ENCODE measurements at regions not wholly inside any gene's neighbourhood (a gene's known extent, or its start where the extent isn't known, plus 50 kb on each side); places are given as distances from the start of the nearest gene placed in this dataset.
A peak's percentile ranks its signal among the peaks of the same experiment; 100 is the strongest.

- peak in 1 of 56 donors; percentile 23 for DNase-seq
Observed at GRCh38 chr22:23522623-23523251, 57.4 kb downstream of the IGLL1 start.

DNA sequence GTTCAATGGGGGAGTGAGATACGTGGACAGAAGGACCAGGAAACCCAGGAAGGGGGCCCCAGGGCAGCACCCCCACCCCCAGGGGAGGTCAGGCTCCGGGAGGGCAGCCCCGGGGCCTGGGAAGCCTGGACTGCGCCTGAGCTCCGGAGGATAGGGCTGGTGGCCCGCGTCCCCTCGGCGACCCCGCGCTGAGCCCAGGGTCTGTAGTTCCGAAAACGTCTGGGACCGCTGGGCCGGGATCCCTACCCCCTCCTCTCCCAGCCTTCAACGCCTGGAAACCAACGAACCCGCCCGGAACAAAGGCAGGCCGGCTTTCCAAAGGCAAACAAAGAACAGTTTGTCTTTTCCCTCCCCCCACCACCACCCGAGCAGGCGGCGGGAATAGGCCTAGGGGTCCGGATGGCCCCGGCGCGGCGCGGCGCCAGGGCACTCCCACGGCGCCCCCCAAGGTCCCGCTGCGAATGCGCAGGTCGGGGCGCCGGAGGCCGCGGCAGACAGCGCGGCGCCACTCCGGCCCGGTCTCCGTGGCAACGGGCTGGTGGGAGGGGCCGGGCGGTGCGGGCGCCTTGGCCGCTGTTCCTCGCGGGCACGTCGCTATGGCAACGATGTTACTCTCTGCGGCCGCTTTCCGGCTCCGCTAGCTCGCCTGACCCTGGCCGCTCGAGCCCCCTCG, 58.5 kb downstream of the IGLL1 start:
- peak; percentile 44 to 97 (median 88) for DNase-seq

- DNase-seq, result peak in 31 of 56 donors; percentile 21 to 75 (median 47)
Observed at GRCh38 chr22:23520863-23521440, 59.1 kb downstream of the IGLL1 start.

DNA sequence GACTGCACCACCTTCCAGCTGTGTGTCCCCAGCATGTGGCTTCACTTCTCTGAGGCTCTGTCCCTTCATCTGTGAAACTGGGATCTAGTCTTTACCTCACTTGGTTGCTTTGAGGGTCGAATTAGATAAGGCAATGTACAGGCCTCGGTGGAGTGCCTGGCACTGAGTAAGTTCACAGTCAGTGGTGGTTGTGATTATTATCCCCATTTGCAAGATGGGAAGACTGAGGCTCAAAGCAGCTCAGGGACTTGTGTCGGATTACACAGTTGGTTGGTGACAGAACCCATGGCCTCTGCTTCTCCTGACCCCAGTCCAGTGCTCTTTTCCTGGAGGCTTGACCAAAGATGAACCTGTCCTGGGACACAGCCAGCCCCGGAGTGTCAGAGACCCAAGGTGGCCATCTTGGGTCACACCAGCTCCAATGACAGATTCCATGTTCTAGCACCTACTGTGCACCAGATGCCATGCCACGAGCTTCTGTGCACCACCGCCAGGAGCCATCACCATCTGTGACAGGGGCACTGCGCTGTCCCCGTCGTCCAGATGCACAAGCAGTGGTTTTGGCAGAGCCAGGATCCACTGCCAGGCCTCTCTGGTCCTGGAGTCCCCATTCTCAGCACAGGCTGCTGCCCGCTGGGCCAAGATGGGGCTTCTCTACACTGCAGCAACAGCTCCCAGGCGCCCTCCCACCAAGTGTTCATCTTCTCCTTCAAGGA, 60.5 kb downstream of the IGLL1 start:
- DNase-seq, result no peak

- DNase-seq, result no peak
Observed at GRCh38 chr22:23518376-23519187, 61.5 kb downstream of the IGLL1 start.

- no peak for DNase-seq
Observed at GRCh38 chr22:23517804-23518375, 62.2 kb downstream of the IGLL1 start.

DNA sequence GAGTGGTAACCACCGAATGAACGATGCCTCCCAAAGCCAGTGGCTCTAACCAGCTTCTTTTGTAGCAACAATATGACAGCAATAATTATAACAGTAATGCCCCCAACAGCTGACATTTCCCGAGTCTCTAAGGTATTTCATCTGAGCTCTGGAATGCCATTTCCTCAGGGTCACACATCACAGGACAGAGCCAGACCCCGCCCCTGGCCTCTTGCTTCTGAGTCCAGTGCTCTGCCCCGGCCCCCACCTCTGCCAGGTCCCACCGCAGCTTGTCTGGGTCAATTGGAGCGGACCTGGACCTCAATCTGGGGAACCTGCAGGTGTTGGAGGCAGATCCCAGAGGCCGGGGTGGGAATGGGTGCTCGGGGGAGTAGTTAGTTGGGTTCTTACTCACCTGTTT, 63.8 kb downstream of the IGLL1 start:
- DNase-seq, result no peak

DNA sequence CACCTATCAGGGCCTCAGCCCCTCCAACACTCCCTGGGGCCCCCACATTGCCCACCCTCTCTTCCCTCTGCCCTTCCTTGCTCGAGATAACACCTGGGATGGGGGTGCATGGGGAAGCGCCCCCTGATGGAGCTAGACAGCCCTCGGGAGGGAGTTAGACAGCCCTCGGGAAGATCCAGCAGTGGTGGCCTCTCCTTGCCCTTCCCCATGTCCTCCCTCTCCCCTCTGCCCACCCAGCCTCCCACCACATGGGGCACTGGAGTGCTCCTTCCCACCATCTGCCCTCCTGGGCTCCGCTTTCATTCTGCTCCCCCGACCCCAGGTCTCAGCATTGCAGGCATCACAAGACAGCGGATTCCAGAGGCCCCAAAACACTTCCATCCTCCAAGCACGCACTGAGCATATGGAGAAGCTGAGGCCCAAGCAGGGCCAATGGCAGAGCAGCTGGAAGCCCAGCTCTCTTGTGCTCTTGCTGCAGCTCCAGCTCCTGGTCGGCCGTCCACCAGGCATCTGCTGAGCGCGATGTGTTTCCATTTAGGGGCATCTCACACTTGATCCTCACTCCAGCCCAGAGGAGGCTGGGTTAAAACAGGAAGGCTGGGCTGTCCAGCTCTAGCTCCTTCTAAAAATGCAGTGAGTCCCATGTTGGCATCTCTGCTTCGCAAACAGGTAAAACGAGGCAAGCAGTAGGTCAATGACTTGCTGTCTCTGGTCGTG, 65.6 kb downstream of the IGLL1 start:
- no peak for DNase-seq

- DNase-seq, result no peak
Observed at GRCh38 chr22:23513705-23514104, 66.4 kb downstream of the IGLL1 start.

DNA sequence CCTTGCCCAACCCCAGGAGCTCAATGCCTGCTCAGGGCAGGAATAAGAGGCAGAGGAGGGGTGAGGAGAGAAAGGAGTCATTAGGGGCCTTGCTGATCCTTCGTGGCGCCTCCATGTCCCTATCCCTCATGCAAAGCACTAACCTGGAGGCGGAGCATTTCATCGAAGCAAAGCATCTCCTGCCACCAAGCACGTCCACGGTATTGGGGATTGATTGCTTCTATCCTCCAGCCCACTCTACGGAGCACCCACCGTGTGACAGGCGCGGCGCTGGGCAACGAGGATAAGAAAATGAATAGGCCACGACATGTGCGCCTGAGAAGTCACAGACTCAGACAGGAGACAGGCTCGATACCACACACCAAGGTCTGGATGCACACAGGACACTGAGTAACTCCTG, 67.0 kb downstream of the IGLL1 start:
- no peak for DNase-seq

DNA sequence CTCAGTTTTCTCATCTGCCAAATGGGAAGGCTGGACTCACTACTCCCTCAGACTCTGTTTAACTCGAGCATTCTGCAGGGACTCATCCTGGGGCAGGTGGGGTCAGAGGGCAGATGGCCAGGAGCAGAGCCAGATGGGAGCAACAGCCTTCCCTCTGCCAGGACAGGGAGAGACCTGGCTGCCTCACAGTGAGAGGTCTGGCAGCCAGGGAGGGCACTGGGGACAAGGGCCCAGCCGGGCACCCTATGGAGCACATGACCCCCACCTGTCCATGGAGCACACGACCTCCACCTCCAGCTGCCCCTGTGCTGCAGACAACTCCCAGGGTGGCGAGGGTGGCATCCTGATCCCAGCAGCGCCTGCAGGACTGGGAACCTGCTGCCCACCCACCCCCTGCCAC, 67.4 kb downstream of the IGLL1 start:
- DNase-seq, result no peak

GRCh38 chr22:23512348-23512705, 67.8 kb downstream of the IGLL1 start:
- no peak for DNase-seq

GRCh38 chr22:23511627-23512347, 68.3 kb downstream of the IGLL1 start:
- no peak for DNase-seq

- DNase-seq, result peak in 1 of 56 donors; percentile 20
Observed at GRCh38 chr22:23509571-23510302, 70.4 kb downstream of the IGLL1 start.

GRCh38 chr22:23504516-23504915, 75.6 kb downstream of the IGLL1 start:
- DNase-seq, result no peak

GRCh38 chr22:23503736-23504440, 76.2 kb downstream of the IGLL1 start:
- DNase-seq, result no peak

GRCh38 chr22:23503142-23503541, 76.9 kb downstream of the IGLL1 start:
- no peak for DNase-seq

- no peak for DNase-seq
Observed at GRCh38 chr22:23501708-23502107, 78.4 kb downstream of the IGLL1 start.
